Bronchial epithelial cell (primary cell): ENCODE measurements at regions not wholly inside any gene's neighbourhood (a gene's known extent, or its start where the extent isn't known, plus 50 kb on each side); places are given as distances from the start of the nearest gene placed in this dataset.

Experiments used
- DNase-seq: peaks from one replicate; pipeline ENCODE4 v3.0.0-alpha.2; 2010; ENCODE audit warnings: low read depth
- FAIRE-seq: peaks from 2 replicates; lab custom pipeline; 2011; peaks lifted over from hg19 to GRCh38; lab: Jason Lieb, UNC
- H3K27me3 ChIP-seq: 2 replicates; pipeline ENCODE4 v1.5.1; 2011; ENCODE audit warnings: low read length; ENCODE audit not compliant: control insufficient read depth, insufficient read depth
- H3K36me3 ChIP-seq: 2 replicates; pipeline ENCODE4 v1.5.1; 2011; ENCODE audit warnings: low read length; ENCODE audit not compliant: control insufficient read depth, insufficient read depth
- H3K4me3 ChIP-seq: 2 replicates; pipeline ENCODE4 v1.5.1; 2011; ENCODE audit warnings: mild to moderate bottlenecking, low read depth, low read length, control low read depth
- CTCF ChIP-seq: IDR thresholded peaks from 2 replicates; pipeline ENCODE4 v1.5.1; 2011; ENCODE audit warnings: mild to moderate bottlenecking, moderate library complexity, low read length, control low read depth, inconsistent platforms; ENCODE audit not compliant: insufficient read depth, severe bottlenecking

GRCh38 chr9:80797831-80798688 is 891.3 kb downstream of the TLE1 start:
- Histone ChIP-seq H3K36me3 (no peaks in the 10 kb centered on the region), H3K4me3 (no peak overlapping the region), H3K27me3 (no peaks in the 10 kb centered on the region)
- no peak for TF ChIP-seq CTCF
- FAIRE-seq = no peak
- no peak for DNase-seq

DNA sequence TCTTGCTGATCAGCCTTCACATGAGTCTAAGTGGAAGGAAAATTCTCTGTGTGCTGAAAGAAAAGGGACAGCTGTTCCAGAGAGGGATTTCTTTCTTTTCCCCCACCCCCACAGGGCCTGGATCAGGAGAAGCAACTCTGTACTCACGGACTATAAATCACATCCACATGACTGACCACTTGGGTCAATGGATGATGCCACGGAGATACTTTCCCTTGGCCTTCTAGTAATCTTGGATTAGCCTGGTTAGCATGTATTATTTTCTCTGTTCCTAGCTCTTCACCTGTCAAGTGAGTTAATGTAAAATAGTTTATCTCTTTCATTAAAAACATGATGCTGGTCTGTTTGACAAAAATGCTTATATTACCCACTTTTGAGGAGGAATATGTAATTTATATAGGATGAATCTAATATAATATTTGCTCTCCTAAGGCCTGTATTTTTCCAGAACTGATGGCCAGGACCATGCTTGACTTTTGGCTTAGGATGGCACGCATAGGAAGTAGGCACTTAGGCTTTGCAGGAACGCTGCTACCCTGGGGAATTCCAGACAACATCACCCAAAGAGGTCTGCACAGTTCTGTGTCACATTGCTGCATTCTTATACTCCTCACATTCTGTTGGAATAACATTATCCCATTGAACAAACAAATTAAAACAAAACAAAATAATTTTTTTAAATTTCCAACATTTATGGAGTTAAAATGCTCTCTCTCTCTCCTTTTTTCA is 892.1 kb downstream of the TLE1 start:
- Histone ChIP-seq H3K4me3 (no peak overlapping the region), H3K27me3 (no peaks in the 10 kb centered on the region), H3K36me3 (no peaks in the 10 kb centered on the region)
- no peak for TF ChIP-seq CTCF
- FAIRE-seq (no peak), DNase-seq (no peak)

GRCh38 chr9:80796632-80797031 is 892.7 kb downstream of the TLE1 start:
- H3K4me3 ChIP-seq = no peak overlapping the region
- FAIRE-seq = no peak
- TF ChIP-seq CTCF = no peak
- H3K36me3 ChIP-seq = no peaks in the 10 kb centered on the region
- H3K27me3 ChIP-seq = no peaks in the 10 kb centered on the region
- DNase-seq = no peak

- no peak for DNase-seq
- TF ChIP-seq CTCF = no peak
- H3K27me3 ChIP-seq = no peaks in the 10 kb centered on the region
- FAIRE-seq = no peak
- H3K4me3 ChIP-seq = no peak overlapping the region
- H3K36me3 ChIP-seq = no peaks in the 10 kb centered on the region
These were observed 895.1 kb downstream of the TLE1 start for GRCh38 chr9:80794197-80794596.

DNA sequence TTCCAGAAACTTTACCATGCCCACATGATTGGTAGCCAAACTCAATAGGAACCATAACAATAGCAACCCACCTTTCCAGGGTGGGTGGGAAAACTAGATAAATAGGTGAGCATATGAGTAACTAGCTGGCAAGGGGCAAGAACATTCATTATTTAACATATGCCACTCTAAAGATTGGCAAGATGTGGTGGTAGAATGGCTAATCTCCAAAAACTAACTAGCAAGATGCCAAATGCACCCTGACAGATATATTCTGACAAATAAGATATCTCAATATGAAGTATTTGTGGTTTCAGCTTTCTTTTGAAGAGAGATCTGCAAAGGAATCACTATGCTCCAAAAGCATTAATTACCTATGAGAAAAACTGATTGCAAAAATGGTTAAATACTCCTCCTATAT is 895.6 kb downstream of the TLE1 start:
- no peak for TF ChIP-seq CTCF
- no peaks in the 10 kb centered on the region for H3K27me3 ChIP-seq
- no peak for FAIRE-seq

More for the DNA sequence above, 895.6 kb downstream of the TLE1 start:
- Histone ChIP-seq H3K4me3 (no peak overlapping the region), H3K36me3 (no peaks in the 10 kb centered on the region)
- no peak for DNase-seq
